CD4-positive, alpha-beta T cell (primary cell): ENCODE measurements at regions not wholly inside any gene's neighbourhood (a gene's known extent, or its start where the extent isn't known, plus 50 kb on each side); places are given as distances from the start of the nearest gene placed in this dataset.
A peak's percentile ranks its signal among the peaks of the same experiment; 100 is the strongest.

Experiments
- ATAC-seq: fragments of 200-7000 bp; cut with Tn5 transposase; one replicate; pipeline ENCODE4 v1.10.0; 2022; ENCODE audit warnings: mild to moderate bottlenecking; ENCODE audit not compliant: poor library complexity
- CTCF ChIA-PET: fragments of 350-600 bp; sonication (Branson Sonifier 250); formaldehyde crosslinking; loops from one replicate; lab custom pipeline; 2021; ENCODE audit warnings: antibody characterized with exemption, inconsistent platforms; lab: Charles Lee
- POLR2A ChIA-PET: fragments of 350-600 bp; sonication (Branson Sonifier 250); formaldehyde crosslinking; loops from one replicate; lab custom pipeline; 2021; ENCODE audit warnings: antibody characterized with exemption, inconsistent platforms; lab: Charles Lee
- DNase-seq, 14 experiments: peaks; one replicate each; pipeline ENCODE4 v3.0.0-alpha.2; 2013 to 2020; ENCODE audit warnings: mixed read lengths in 2 of 14
- H3K27ac ChIP-seq, 2 donors: one replicate each; pipeline versions ENCODE4 v1.5.1 to v1.7.0; 2013; ENCODE audit warnings: low read length in 2 of 2, low read depth in 1 of 2, mild to moderate bottlenecking in 1 of 2
- H3K27me3 ChIP-seq, 2 experiments: 1 replicate in 1 of 2; 2 replicates in 1 of 2; pipeline versions ENCODE4 v1.6.1 to v1.7.0; 2013; ENCODE audit warnings: low read length in 2 of 2, control low read depth in 1 of 2, mild to moderate bottlenecking in 1 of 2, moderate library complexity in 1 of 2; ENCODE audit not compliant: insufficient read depth in 2 of 2, control insufficient read depth in 1 of 2
- H3K36me3 ChIP-seq: one replicate; pipeline ENCODE4 v1.6.1; 2013; ENCODE audit warnings: low read length, control low read depth; ENCODE audit not compliant: insufficient read depth
- H3K4me1 ChIP-seq: one replicate; pipeline ENCODE4 v1.6.1; 2013; ENCODE audit warnings: low read length, control low read depth; ENCODE audit not compliant: insufficient read depth
- H3K4me3 ChIP-seq: one replicate; pipeline ENCODE4 v1.5.1; 2013; ENCODE audit warnings: mild to moderate bottlenecking, low read length, moderate library complexity
- H3K9me3 ChIP-seq, 2 experiments: 1 replicate in 1 of 2; 2 replicates in 1 of 2; pipeline versions ENCODE4 v1.6.1 to v1.7.0; 2013; ENCODE audit warnings: low read length in 2 of 2, mild to moderate bottlenecking in 2 of 2, control low read depth in 1 of 2, moderate library complexity in 1 of 2; ENCODE audit not compliant: control insufficient read depth in 1 of 2, insufficient read depth in 1 of 2
- H3K27ac Mint-ChIP-seq: one replicate; pipeline ENCODE4 v1.8.0; 2020; ENCODE audit warnings: mixed read lengths
- H3K27me3 Mint-ChIP-seq: one replicate; pipeline ENCODE4 v1.8.0; 2021; ENCODE audit warnings: mixed read lengths
- H3K36me3 Mint-ChIP-seq: one replicate; pipeline ENCODE4 v1.8.0; 2021; ENCODE audit warnings: low read depth, mixed read lengths
- H3K4me1 Mint-ChIP-seq: one replicate; pipeline ENCODE4 v1.8.0; 2021; ENCODE audit warnings: low read depth, mixed read lengths
- H3K4me3 Mint-ChIP-seq: one replicate; pipeline ENCODE4 v1.8.0; 2020; ENCODE audit warnings: mild to moderate bottlenecking, mixed read lengths
- H3K9me3 Mint-ChIP-seq: one replicate; pipeline ENCODE4 v1.8.0; 2020; ENCODE audit warnings: mixed read lengths
- CTCF ChIP-seq: fragments of 200-600 bp; IDR thresholded peaks from one replicate; pipeline ENCODE4 v1.8.0; 2022; ENCODE audit warnings: antibody characterized with exemption, mild to moderate bottlenecking
- intact Hi-C, 2 experiments: fragments of 100-400 bp; cut with DNase I in 1 of 2; cut with micrococcal nuclease in 1 of 2; formaldehyde crosslinking; loops; one replicate each; pipeline versions ENCODE4 v1.15.1 to v1.9.0; 2023 to 2025; cut with DNase I, micrococcal nuclease

DNA sequence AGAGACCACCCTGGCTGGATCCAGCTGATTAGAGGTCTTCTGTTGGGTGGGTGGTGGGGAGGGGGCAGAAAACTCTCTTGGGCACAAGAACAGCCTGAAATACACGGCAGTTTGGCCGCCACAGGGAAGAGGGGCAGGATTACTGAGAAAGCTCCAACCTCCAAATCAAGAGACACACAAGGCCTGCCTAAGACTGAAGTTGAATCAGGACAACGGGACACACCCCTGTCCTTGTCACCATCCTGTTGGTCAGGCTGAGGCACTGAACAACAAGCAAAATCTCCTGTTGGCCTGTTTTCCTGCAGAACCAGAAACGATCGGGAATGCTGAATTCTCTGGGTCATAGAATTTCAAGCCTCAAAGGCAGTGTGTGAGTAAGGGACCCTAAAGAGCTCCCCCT lies 247.8 kb downstream of the FAM43A start:
- Mint-ChIP-seq H3K27ac (no peak overlapping the region), H3K27me3 (no peaks in the 10 kb centered on the region), H3K36me3 (no peaks in the 10 kb centered on the region), H3K4me1 (no peaks in the 10 kb centered on the region), H3K9me3 (no peaks in the 10 kb centered on the region), H3K4me3 (no peak overlapping the region)
- intact Hi-C loops: no loop called here
- ChIA-PET CTCF (no interaction called here), POLR2A (no interaction called here)
- no peak for ATAC-seq
- Histone ChIP-seq H3K4me1 (no peaks in the 10 kb centered on the region), H3K27me3 (no peaks in the 10 kb centered on the region), H3K36me3 (no peaks in the 10 kb centered on the region), H3K9me3 (peaks cover 0 to 5% of the 10 kb centered on the region in 2 experiments), H3K4me3 (no peak overlapping the region), H3K27ac (no peak overlapping the region)
- TF ChIP-seq CTCF: no peak
- DNase-seq: no peak

GRCh38 chr3:194935061-194935460 lies 249.4 kb downstream of the FAM43A start:
- H3K36me3 ChIP-seq: no peaks in the 10 kb centered on the region
- H3K4me3 ChIP-seq: no peak overlapping the region
- H3K36me3 Mint-ChIP-seq: no peaks in the 10 kb centered on the region
- no peaks in the 10 kb centered on the region for H3K27me3 Mint-ChIP-seq
- no peak for TF ChIP-seq CTCF
- H3K9me3 Mint-ChIP-seq: no peaks in the 10 kb centered on the region
- ATAC-seq: no peak
- H3K27ac ChIP-seq: no peak overlapping the region
- H3K4me1 Mint-ChIP-seq: no peaks in the 10 kb centered on the region
- peaks cover 0 to 5% of the 10 kb centered on the region in 2 experiments for H3K9me3 ChIP-seq
- H3K4me1 ChIP-seq: no peaks in the 10 kb centered on the region
- POLR2A ChIA-PET: no interaction called here
- H3K27me3 ChIP-seq: no peaks in the 10 kb centered on the region
- CTCF ChIA-PET: no interaction called here
- H3K4me3 Mint-ChIP-seq: no peak overlapping the region
- no peak overlapping the region for H3K27ac Mint-ChIP-seq
- intact Hi-C loops: no loop called here
- DNase-seq: peak in 2 of 14 experiments; percentile 24 to 38

- TF ChIP-seq CTCF: no peak
- Mint-ChIP-seq H3K36me3 (no peaks in the 10 kb centered on the region), H3K27me3 (peaks cover 2% of the 10 kb centered on the region), H3K9me3 (no peaks in the 10 kb centered on the region), H3K4me3 (no peak overlapping the region), H3K27ac (no peak overlapping the region), H3K4me1 (no peaks in the 10 kb centered on the region)
- ATAC-seq: no peak
- no peak for DNase-seq
- no peaks in the 10 kb centered on the region for H3K27me3 ChIP-seq
- no peak overlapping the region for H3K27ac ChIP-seq
- ChIA-PET POLR2A (no interaction called here), CTCF (no interaction called here)
- no peaks in the 10 kb centered on the region for H3K36me3 ChIP-seq
- no peak overlapping the region for H3K4me3 ChIP-seq
- intact Hi-C loops: no loop called here
- H3K4me1 ChIP-seq: no peaks in the 10 kb centered on the region
- peaks cover 0 to 5% of the 10 kb centered on the region in 2 experiments for H3K9me3 ChIP-seq
Measured at GRCh38 chr3:194935632-194936470, 250.2 kb downstream of the FAM43A start.
